ENCODE measurements at regions not wholly inside any gene's neighbourhood (a gene's known extent, or its start where the extent isn't known, plus 50 kb on each side); places are given as distances from the start of the nearest gene placed in this dataset.

DNA sequence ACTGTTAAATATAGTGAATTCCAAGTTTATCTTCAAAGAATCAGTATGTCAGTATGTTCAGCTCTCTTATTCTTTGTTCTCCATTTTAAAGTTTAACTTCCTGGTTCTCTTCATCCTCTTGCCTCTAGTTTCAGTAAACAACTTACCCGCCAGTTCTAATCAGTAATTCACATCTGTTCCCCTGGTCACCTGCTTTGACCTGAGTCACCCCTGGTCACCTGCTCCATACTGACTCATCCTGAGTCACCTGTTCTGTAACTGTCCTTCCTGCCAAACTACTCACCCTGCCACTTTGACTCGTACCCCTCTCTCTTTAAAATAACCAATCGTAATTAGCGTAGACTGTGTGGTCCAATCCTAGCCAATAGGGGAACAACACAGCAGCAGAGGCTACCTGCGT is 992.7 kb upstream of the HS3ST1 start:
- H3K4me2 ChIP-seq (replicated peaks; ENCODE audit: extremely low read depth, low read length, poor library complexity, severe bottlenecking) = no peak overlapping the region

DNA sequence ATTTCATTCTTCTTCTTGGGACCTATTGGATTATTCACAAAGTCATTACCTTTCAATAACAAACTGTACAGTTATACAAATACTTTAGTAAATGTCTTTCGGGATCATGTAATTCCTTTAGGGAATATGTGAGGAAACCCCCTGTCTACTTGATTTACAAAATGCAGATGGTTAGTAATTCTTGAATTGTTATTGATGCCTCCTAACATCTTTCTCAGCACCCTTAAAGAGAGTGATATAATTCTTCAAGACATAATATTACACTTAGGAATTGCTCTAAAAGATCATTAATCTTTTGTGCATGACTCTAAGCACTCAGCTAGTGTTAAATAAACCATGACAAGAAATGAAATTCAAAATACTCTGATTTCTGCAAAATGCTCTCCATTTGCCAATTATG is 988.1 kb upstream of the HS3ST1 start:
- WGBS (ENCODE audit: insufficient coverage) = no CpG with 5 or more reads among the region's 1 CpG
- no peaks in the 10 kb centered on the region for H3K9me3 ChIP-seq (replicated peaks in 1 of 2; ENCODE audit: control insufficient read depth in 1 of 2, insufficient read depth in 1 of 2, low read length in 2 of 2)
- H3K4me3 ChIP-seq (replicated peaks in 1 of 3; ENCODE audit: low read depth in 2 of 3, low read length in 3 of 3) = no peak overlapping the region
- H3K9ac ChIP-seq (ENCODE audit: insufficient read depth, low read length, poor library complexity, severe bottlenecking) = no peak overlapping the region
- Mint-ChIP-seq H3K9me3 (peaks cover 0 to 6% (median 0%) of the 10 kb centered on the region in 7 donors), H3K27ac (no peak overlapping the region), H3K4me1 (no peaks in the 10 kb centered on the region), H3K36me3 (no peaks in the 10 kb centered on the region), H3K4me3 (no peak overlapping the region), H3K27me3 (ENCODE audit: low read depth in 3 of 3) (no peaks in the 10 kb centered on the region)
- no peak overlapping the region for H2AFZ ChIP-seq (ENCODE audit: insufficient read depth, low read depth, low read length, poor library complexity, severe bottlenecking)
- H4K20me1 ChIP-seq (ENCODE audit: insufficient read depth, low read length) = no peaks in the 10 kb centered on the region
- H3K27ac ChIP-seq (ENCODE audit: low read depth in 1 of 2, low read length in 2 of 2) = no peak overlapping the region
- H3K4me1 ChIP-seq (ENCODE audit: control insufficient read depth in 1 of 2, insufficient read depth in 2 of 2, low read length in 2 of 2) = no peaks in the 10 kb centered on the region
- TF ChIP-seq, protein P1, sequence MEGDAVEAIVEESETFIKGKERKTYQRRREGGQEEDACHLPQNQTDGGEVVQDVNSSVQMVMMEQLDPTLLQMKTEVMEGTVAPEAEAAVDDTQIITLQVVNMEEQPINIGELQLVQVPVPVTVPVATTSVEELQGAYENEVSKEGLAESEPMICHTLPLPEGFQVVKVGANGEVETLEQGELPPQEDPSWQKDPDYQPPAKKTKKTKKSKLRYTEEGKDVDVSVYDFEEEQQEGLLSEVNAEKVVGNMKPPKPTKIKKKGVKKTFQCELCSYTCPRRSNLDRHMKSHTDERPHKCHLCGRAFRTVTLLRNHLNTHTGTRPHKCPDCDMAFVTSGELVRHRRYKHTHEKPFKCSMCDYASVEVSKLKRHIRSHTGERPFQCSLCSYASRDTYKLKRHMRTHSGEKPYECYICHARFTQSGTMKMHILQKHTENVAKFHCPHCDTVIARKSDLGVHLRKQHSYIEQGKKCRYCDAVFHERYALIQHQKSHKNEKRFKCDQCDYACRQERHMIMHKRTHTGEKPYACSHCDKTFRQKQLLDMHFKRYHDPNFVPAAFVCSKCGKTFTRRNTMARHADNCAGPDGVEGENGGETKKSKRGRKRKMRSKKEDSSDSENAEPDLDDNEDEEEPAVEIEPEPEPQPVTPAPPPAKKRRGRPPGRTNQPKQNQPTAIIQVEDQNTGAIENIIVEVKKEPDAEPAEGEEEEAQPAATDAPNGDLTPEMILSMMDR (IDR thresholded peaks at IDR 0.05) = no peak
- no peak for DNase-seq
- H3K36me3 ChIP-seq (replicated peaks in 1 of 2; ENCODE audit: control insufficient read depth in 1 of 2, insufficient read depth in 2 of 2, low read length in 2 of 2) = no peaks in the 10 kb centered on the region
- no peak overlapping the region for H3K4me2 ChIP-seq (replicated peaks; ENCODE audit: extremely low read depth, low read length, poor library complexity, severe bottlenecking)
- H3K79me2 ChIP-seq (ENCODE audit: insufficient read depth, low read length) = no peaks in the 10 kb centered on the region
- intact Hi-C loops (cut with micrococcal nuclease) = no loop called here
- H3K27me3 ChIP-seq (ENCODE audit: control insufficient read depth in 2 of 2, insufficient read depth in 2 of 2, low read length in 2 of 2) = no peaks in the 10 kb centered on the region

More for the DNA sequence above, 992.7 kb upstream of the HS3ST1 start:
- intact Hi-C loops (cut with micrococcal nuclease) = no loop called here
- no peaks in the 10 kb centered on the region for H3K36me3 ChIP-seq (replicated peaks in 1 of 2; ENCODE audit: control insufficient read depth in 1 of 2, insufficient read depth in 2 of 2, low read length in 2 of 2)
- H3K9me3 Mint-ChIP-seq = peaks cover 0 to 8% (median 3%) of the 10 kb centered on the region in 7 donors
- no peaks in the 10 kb centered on the region for H3K9me3 ChIP-seq (replicated peaks in 1 of 2; ENCODE audit: control insufficient read depth in 1 of 2, insufficient read depth in 1 of 2, low read length in 2 of 2)
- H3K79me2 ChIP-seq (ENCODE audit: insufficient read depth, low read length) = no peaks in the 10 kb centered on the region
- WGBS (ENCODE audit: insufficient coverage) = 94% methylated on average over 4 of the region's 5 CpGs
- no peaks in the 10 kb centered on the region for H3K27me3 ChIP-seq (ENCODE audit: control insufficient read depth in 2 of 2, insufficient read depth in 2 of 2, low read length in 2 of 2)
- H3K4me3 ChIP-seq (replicated peaks in 1 of 3; ENCODE audit: low read depth in 2 of 3, low read length in 3 of 3) = no peak overlapping the region
- peaks cover 0 to 1% (median 0%) of the 10 kb centered on the region in 3 donors for H3K27me3 Mint-ChIP-seq (ENCODE audit: low read depth in 3 of 3)
- TF ChIP-seq, protein P1 (IDR thresholded peaks at IDR 0.05) = no peak
- DNase-seq = no peak
- H4K20me1 ChIP-seq (ENCODE audit: insufficient read depth, low read length) = no peaks in the 10 kb centered on the region
- no peak overlapping the region for H2AFZ ChIP-seq (ENCODE audit: insufficient read depth, low read depth, low read length, poor library complexity, severe bottlenecking)
- no peak overlapping the region for H3K27ac Mint-ChIP-seq
- no peak overlapping the region for H3K27ac ChIP-seq (ENCODE audit: low read depth in 1 of 2, low read length in 2 of 2)
- H3K9ac ChIP-seq (ENCODE audit: insufficient read depth, low read length, poor library complexity, severe bottlenecking) = no peak overlapping the region
- H3K4me1 ChIP-seq (ENCODE audit: control insufficient read depth in 1 of 2, insufficient read depth in 2 of 2, low read length in 2 of 2) = no peaks in the 10 kb centered on the region
- H3K4me3 Mint-ChIP-seq = no peak overlapping the region
- no peaks in the 10 kb centered on the region for H3K4me1 Mint-ChIP-seq
- no peaks in the 10 kb centered on the region for H3K36me3 Mint-ChIP-seq
